ENCODE measurements at regions not wholly inside any gene's neighbourhood (a gene's known extent, or its start where the extent isn't known, plus 50 kb on each side); places are given as distances from the start of the nearest gene placed in this dataset.

GRCh38 chr6:100202417-100203194, 208.6 kb upstream of the MCHR2 start:
- TF ChIP-seq, protein P1, sequence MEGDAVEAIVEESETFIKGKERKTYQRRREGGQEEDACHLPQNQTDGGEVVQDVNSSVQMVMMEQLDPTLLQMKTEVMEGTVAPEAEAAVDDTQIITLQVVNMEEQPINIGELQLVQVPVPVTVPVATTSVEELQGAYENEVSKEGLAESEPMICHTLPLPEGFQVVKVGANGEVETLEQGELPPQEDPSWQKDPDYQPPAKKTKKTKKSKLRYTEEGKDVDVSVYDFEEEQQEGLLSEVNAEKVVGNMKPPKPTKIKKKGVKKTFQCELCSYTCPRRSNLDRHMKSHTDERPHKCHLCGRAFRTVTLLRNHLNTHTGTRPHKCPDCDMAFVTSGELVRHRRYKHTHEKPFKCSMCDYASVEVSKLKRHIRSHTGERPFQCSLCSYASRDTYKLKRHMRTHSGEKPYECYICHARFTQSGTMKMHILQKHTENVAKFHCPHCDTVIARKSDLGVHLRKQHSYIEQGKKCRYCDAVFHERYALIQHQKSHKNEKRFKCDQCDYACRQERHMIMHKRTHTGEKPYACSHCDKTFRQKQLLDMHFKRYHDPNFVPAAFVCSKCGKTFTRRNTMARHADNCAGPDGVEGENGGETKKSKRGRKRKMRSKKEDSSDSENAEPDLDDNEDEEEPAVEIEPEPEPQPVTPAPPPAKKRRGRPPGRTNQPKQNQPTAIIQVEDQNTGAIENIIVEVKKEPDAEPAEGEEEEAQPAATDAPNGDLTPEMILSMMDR (conservative IDR thresholded peaks at IDR 0.05; ENCODE audit: low read depth, low read length), result no peak
- TF ChIP-seq EZH2 (IDR thresholded peaks at IDR 0.05; ENCODE audit: borderline replicate concordance, low read depth, low read length, poor library complexity, severe bottlenecking), result no peak

All from A673 (cell line).